ENCODE measurements at regions not wholly inside any gene's neighbourhood (a gene's known extent, or its start where the extent isn't known, plus 50 kb on each side); places are given as distances from the start of the nearest gene placed in this dataset.

DNA sequence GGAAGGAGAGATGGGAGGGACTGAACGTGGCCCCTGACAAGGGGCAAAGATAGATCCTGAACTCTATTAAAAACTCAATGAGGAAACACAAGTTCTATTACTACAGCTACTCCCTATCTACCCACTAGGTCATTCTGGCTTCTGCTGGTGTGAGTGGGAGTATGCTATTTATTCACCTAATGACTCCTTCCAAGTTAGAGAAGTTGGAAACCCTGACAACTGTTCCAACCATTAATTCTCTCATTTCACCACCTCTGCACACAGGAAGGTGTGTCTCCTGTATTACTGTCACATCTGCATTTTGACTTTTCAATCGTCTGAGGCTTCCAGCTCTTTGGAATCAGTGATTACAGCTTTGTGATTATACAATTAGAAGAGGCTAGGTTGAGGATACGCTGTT lies 169.4 kb upstream of the ADO start:
- TF ChIP-seq EZH2 (IDR thresholded peaks at IDR 0.05) (no peak), POLR2AphosphoS5 (IDR thresholded peaks at IDR 0.05; ENCODE audit: borderline replicate concordance, low read depth, low read length) (no peak)
